Activated CD8-positive, alpha-beta memory T cell treated with anti-CD3 and anti-CD28 coated beads, Interleukin-2, amount 10 ng/mL, durations not matched to agents 7 days and 5 days (primary cell): ENCODE measurements at regions not wholly inside any gene's neighbourhood (a gene's known extent, or its start where the extent isn't known, plus 50 kb on each side); places are given as distances from the start of the nearest gene placed in this dataset.

Source experiments
- ATAC-seq: fragments of 150-1000 bp; cut with Tn5 transposase; one replicate; pipeline ENCODE4 v1.10.0; 2021; ENCODE audit warnings: moderate library complexity
- CTCF ChIA-PET: fragments of 350-600 bp; sonication (Branson Sonifier 250); formaldehyde crosslinking; loops from one replicate; lab custom pipeline; 2021; ENCODE audit warnings: antibody characterized with exemption; lab: Charles Lee
- DNase-seq: peaks from one replicate; pipeline ENCODE4 v3.0.0-alpha.2; 2020
- H3K27ac Mint-ChIP-seq: one replicate; pipeline ENCODE4 v1.8.0; 2021; ENCODE audit warnings: mild to moderate bottlenecking, mixed read lengths
- H3K27me3 Mint-ChIP-seq: one replicate; pipeline ENCODE4 v1.8.0; 2021; ENCODE audit warnings: mixed read lengths
- H3K36me3 Mint-ChIP-seq: one replicate; pipeline ENCODE4 v1.8.0; 2021; ENCODE audit warnings: mild to moderate bottlenecking, mixed read lengths
- H3K4me1 Mint-ChIP-seq: one replicate; pipeline ENCODE4 v1.8.0; 2021; ENCODE audit warnings: mixed read lengths
- H3K4me3 Mint-ChIP-seq: one replicate; pipeline ENCODE4 v1.8.0; 2021; ENCODE audit warnings: mild to moderate bottlenecking, moderate library complexity, mixed read lengths
- H3K9me3 Mint-ChIP-seq: one replicate; pipeline ENCODE4 v1.8.0; 2022; ENCODE audit warnings: low read depth, mixed read lengths

DNA sequence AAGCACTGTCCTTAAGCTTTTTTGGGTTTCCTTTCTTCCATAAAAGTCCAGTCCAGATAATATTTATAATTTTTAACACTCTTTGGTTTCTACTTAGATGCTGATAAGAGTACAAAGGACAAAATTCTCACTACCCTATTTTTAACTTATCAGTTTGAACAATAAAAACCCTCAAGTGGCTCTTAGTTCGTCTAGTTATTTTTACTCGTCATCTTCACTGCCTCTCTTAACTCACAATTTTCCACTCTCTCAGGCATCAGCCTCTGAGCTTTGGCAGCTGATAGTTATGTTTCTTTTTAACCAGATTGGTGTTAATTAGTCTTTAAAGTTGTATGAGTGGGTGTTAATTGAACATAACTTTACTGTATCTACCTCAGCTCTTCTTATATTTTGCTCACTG, 517.1 kb upstream of the SYT4 start:
- Mint-ChIP-seq H3K9me3 (no peaks in the 10 kb centered on the region), H3K27ac (no peak overlapping the region), H3K4me1 (no peaks in the 10 kb centered on the region), H3K4me3 (no peak overlapping the region), H3K27me3 (no peaks in the 10 kb centered on the region), H3K36me3 (no peaks in the 10 kb centered on the region)
- no peak for DNase-seq
- ATAC-seq: no peak
- CTCF ChIA-PET: no interaction called here

DNA sequence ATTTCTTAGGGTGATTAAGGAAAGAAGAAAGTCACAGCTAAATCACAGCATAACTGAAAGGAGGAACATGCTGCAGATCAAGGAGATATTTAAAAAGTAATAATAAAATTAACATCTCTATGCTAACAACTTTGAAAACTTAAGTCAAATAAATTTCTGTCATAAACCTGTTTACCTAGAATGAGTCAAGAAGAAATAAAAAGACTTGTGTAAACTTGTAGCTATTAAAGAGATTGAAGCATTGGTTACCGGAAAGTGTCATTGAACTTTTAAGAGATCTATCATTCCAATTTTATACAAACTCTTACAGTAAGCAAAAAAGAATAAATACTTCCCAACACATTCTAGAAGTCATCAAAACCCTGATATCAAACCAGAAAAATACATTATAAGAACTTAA, 520.1 kb upstream of the SYT4 start:
- H3K36me3 Mint-ChIP-seq: no peaks in the 10 kb centered on the region
- H3K4me1 Mint-ChIP-seq: no peaks in the 10 kb centered on the region
- no peaks in the 10 kb centered on the region for H3K27me3 Mint-ChIP-seq
- CTCF ChIA-PET: no interaction called here
- DNase-seq (no peak), ATAC-seq (no peak)
- no peak overlapping the region for H3K27ac Mint-ChIP-seq
- H3K9me3 Mint-ChIP-seq: peaks cover 7% of the 10 kb centered on the region
- no peak overlapping the region for H3K4me3 Mint-ChIP-seq

DNA sequence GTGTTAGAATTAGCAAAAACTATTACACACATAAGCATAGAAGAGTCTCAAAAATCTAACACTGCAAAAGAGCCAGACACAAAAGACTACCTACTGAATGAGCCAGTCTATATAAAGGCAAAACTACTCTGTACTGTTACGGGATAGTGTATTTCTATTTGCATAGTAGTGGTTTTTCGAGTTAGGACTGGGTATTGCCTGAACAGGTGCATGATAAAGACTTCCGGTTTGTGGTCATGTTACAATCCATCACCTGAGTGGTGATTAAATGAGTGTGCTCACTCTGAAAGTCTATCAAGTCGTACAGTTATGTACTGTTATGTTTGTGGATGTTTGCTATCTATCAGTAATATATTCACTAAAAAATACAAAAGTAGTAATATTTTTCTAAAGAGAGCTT, 523.3 kb upstream of the SYT4 start:
- no peak overlapping the region for H3K27ac Mint-ChIP-seq
- H3K4me1 Mint-ChIP-seq: no peaks in the 10 kb centered on the region
- H3K4me3 Mint-ChIP-seq: no peak overlapping the region
- ATAC-seq (no peak), DNase-seq (no peak)
- H3K27me3 Mint-ChIP-seq: no peaks in the 10 kb centered on the region
- CTCF ChIA-PET: no interaction called here
- H3K9me3 Mint-ChIP-seq: peaks cover 12% of the 10 kb centered on the region
- no peaks in the 10 kb centered on the region for H3K36me3 Mint-ChIP-seq

- Mint-ChIP-seq H3K27me3 (no peaks in the 10 kb centered on the region), H3K36me3 (no peaks in the 10 kb centered on the region), H3K27ac (no peak overlapping the region), H3K4me3 (no peak overlapping the region), H3K4me1 (no peaks in the 10 kb centered on the region), H3K9me3 (peaks cover 10% of the 10 kb centered on the region)
- CTCF ChIA-PET: no interaction called here
- ATAC-seq (no peak), DNase-seq (no peak)
Measured at GRCh38 chr18:43805646-43806194, 528.4 kb upstream of the SYT4 start.

DNA sequence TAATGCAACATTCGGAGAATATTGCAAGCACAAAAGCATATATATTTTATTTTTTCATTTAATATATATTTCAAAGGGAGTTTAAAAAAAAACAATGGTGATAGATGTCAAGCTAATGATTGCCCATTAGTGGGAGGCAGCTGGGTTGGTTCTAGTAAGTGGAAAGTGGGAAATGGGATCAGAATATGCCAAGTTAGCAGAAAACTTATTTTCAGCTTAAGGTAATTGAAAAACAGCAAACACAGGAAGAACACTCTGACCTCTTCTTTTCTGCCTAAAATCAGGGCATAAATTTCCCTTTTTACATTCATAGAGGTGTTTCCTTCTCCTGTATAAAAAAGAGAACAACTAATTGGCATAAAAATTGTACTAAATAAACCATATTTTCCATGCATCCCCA, 535.3 kb upstream of the SYT4 start:
- peaks cover 3% of the 10 kb centered on the region for H3K9me3 Mint-ChIP-seq
- no peaks in the 10 kb centered on the region for H3K36me3 Mint-ChIP-seq
- ATAC-seq (no peak), DNase-seq (no peak)
- CTCF ChIA-PET: no interaction called here
- H3K27ac Mint-ChIP-seq: no peak overlapping the region
- no peaks in the 10 kb centered on the region for H3K4me1 Mint-ChIP-seq
- no peak overlapping the region for H3K4me3 Mint-ChIP-seq
- no peaks in the 10 kb centered on the region for H3K27me3 Mint-ChIP-seq

GRCh38 chr18:43819397-43819796, 542.1 kb upstream of the SYT4 start:
- Mint-ChIP-seq H3K27ac (no peak overlapping the region), H3K4me3 (no peak overlapping the region), H3K9me3 (peaks cover 8% of the 10 kb centered on the region), H3K36me3 (no peaks in the 10 kb centered on the region), H3K4me1 (no peaks in the 10 kb centered on the region), H3K27me3 (no peaks in the 10 kb centered on the region)
- CTCF ChIA-PET: no interaction called here
- DNase-seq (no peak), ATAC-seq (no peak)

DNA sequence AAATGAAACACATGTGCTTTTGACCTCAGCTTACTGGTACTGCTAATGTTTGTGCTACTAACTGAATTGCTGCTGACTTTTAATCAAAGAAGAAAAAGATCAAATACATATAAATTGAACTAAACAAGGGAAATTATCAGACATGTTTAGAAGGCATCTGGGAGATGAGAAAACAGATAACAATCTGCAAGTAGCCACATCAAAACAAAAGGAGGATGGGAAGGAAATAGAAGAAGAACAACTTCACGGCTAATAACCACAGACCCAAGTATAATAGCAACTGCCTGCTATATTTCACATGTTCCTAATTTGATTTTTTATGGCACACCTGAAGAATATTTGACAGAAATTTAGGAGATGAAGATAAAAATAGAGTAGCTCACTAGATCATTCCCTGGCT, 542.6 kb upstream of the SYT4 start:
- CTCF ChIA-PET: no interaction called here
- H3K4me1 Mint-ChIP-seq: no peaks in the 10 kb centered on the region
- no peak overlapping the region for H3K4me3 Mint-ChIP-seq

GRCh38 chr18:43825768-43826167, 548.5 kb upstream of the SYT4 start:
- Mint-ChIP-seq H3K9me3 (peaks cover 12% of the 10 kb centered on the region), H3K36me3 (no peaks in the 10 kb centered on the region), H3K27ac (no peak overlapping the region), H3K27me3 (no peaks in the 10 kb centered on the region), H3K4me3 (no peak overlapping the region), H3K4me1 (no peaks in the 10 kb centered on the region)
- no peak for DNase-seq
- CTCF ChIA-PET: no interaction called here
- no peak for ATAC-seq

More for the DNA sequence above, 542.6 kb upstream of the SYT4 start:
- Mint-ChIP-seq H3K27ac (no peak overlapping the region), H3K36me3 (no peaks in the 10 kb centered on the region), H3K27me3 (no peaks in the 10 kb centered on the region), H3K9me3 (peaks cover 11% of the 10 kb centered on the region)
- DNase-seq (no peak), ATAC-seq (no peak)

DNA sequence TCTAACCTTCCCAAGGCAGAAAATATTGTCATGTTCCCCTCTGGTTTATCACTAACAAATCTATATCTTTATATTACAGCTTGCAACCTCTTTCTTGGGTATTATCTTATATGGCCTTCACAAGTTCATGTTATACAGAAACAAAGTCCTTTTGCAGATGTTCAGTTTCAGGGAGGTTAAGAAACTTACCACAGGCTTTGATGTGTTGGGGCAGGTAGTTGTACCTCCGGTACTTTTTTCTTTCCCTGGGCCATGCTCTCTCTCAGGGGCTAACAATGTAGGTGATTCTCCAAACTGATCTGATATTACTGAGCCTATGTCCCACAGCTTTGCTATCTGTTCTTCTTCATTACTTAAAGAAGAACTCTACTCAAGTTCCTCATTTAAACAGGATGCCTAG, 548.9 kb upstream of the SYT4 start:
- Mint-ChIP-seq H3K36me3 (no peaks in the 10 kb centered on the region), H3K4me3 (no peak overlapping the region), H3K4me1 (no peaks in the 10 kb centered on the region), H3K27me3 (no peaks in the 10 kb centered on the region), H3K9me3 (peaks cover 12% of the 10 kb centered on the region), H3K27ac (no peak overlapping the region)
- CTCF ChIA-PET: no interaction called here
- no peak for DNase-seq
- ATAC-seq: no peak

DNA sequence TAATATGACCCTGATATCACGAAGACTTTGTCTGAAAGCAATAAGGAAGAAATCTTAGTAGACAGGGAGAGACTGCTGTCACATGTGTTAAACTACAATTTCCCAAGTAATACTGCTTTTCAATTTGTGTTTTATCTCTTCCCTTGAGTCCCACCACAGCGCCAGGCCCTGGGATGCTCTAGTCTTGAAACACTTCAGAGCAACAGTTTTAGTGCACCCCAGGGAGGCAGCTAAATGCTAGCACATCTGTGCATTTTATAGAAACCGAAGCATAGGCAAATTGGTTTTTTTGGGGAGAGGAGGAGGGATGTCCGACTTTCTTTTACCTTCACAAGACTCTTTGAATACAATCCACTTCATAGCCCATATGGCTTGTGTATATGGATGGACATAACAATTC, 550.0 kb upstream of the SYT4 start:
- Mint-ChIP-seq H3K36me3 (no peaks in the 10 kb centered on the region), H3K4me3 (no peak overlapping the region), H3K4me1 (no peaks in the 10 kb centered on the region), H3K27ac (no peak overlapping the region), H3K27me3 (no peaks in the 10 kb centered on the region), H3K9me3 (peaks cover 12% of the 10 kb centered on the region)
- CTCF ChIA-PET: no interaction called here
- DNase-seq (no peak), ATAC-seq (no peak)

DNA sequence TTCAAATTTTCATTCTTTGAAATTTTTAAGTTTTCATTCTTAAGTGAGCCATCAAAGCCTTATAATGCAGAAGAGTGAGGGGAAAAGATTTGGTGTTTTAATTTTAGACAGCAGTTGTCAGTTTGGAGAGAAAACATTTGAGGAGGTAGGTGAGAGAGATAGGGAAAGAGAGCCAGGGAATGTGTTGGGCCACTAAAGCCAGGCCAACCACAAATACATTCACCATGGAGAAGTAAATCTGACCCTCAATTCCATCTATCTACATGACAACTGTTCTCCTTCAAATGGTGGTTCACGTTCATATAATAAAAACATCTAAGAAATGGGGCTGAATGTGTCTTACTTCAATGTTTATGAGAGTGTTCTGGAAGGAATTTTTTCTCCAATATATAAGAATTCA, 553.0 kb upstream of the SYT4 start:
- Mint-ChIP-seq H3K9me3 (peaks cover 8% of the 10 kb centered on the region), H3K27me3 (no peaks in the 10 kb centered on the region), H3K36me3 (no peaks in the 10 kb centered on the region), H3K4me1 (no peaks in the 10 kb centered on the region), H3K4me3 (no peak overlapping the region), H3K27ac (no peak overlapping the region)
- CTCF ChIA-PET: interaction anchor here (1.5 kb wide), 1 partner anchor 38 kb away, joined by 3 read pairs; no protein-coding TSS in a partner anchor
- ATAC-seq (no peak), DNase-seq (no peak)

GRCh38 chr18:43830947-43831346, 553.7 kb upstream of the SYT4 start:
- H3K36me3 Mint-ChIP-seq: no peaks in the 10 kb centered on the region
- no peaks in the 10 kb centered on the region for H3K27me3 Mint-ChIP-seq
- no peaks in the 10 kb centered on the region for H3K4me1 Mint-ChIP-seq
- H3K9me3 Mint-ChIP-seq: peaks cover 8% of the 10 kb centered on the region
- DNase-seq: no peak
- CTCF ChIA-PET: interaction anchor here (1.5 kb wide), 1 partner anchor 38 kb away, joined by 3 read pairs; no protein-coding TSS in a partner anchor
- H3K4me3 Mint-ChIP-seq: no peak overlapping the region
- H3K27ac Mint-ChIP-seq: no peak overlapping the region
- ATAC-seq: no peak

- CTCF ChIA-PET: no interaction called here
- H3K27me3 Mint-ChIP-seq: no peaks in the 10 kb centered on the region
Measured at GRCh38 chr18:43846299-43846698, 569.0 kb upstream of the SYT4 start.

GRCh38 chr18:43847164-43848091, 570.1 kb upstream of the SYT4 start:
- DNase-seq: no peak
- no peak for ATAC-seq
- CTCF ChIA-PET: no interaction called here
- Mint-ChIP-seq H3K4me3 (no peak overlapping the region), H3K36me3 (no peaks in the 10 kb centered on the region), H3K9me3 (peaks cover 2% of the 10 kb centered on the region), H3K27me3 (no peaks in the 10 kb centered on the region), H3K4me1 (no peaks in the 10 kb centered on the region), H3K27ac (no peak overlapping the region)

More at GRCh38 chr18:43846299-43846698, 569.0 kb upstream of the SYT4 start:
- no peak overlapping the region for H3K4me3 Mint-ChIP-seq
- H3K27ac Mint-ChIP-seq: no peak overlapping the region
- H3K9me3 Mint-ChIP-seq: no peaks in the 10 kb centered on the region
- no peaks in the 10 kb centered on the region for H3K36me3 Mint-ChIP-seq
- no peak for ATAC-seq
- H3K4me1 Mint-ChIP-seq: no peaks in the 10 kb centered on the region
- DNase-seq: no peak
